GM10248 (cell line): ENCODE measurements at regions not wholly inside any gene's neighbourhood (a gene's known extent, or its start where the extent isn't known, plus 50 kb on each side); places are given as distances from the start of the nearest gene placed in this dataset.

ENCODE experiments used
- CTCF ChIA-PET: fragments of 300-600 bp; sonication (Branson Sonifier 250); formaldehyde crosslinking; extraction: SDS; loops from one replicate; lab custom pipeline; 2021; ENCODE audit warnings: antibody characterized with exemption; lab: Yijun Ruan, JAX
- POLR2A ChIA-PET: fragments of 350-650 bp; sonication (Branson Sonifier 250); formaldehyde crosslinking; extraction: SDS; loops from one replicate; lab custom pipeline; 2020; ENCODE audit warnings: antibody characterized with exemption; lab: Yijun Ruan, JAX
- DNase-seq: peaks from one replicate; pipeline ENCODE4 v3.0.0; 2012; ENCODE audit errors: extremely low spot score
- CTCF ChIP-seq: IDR thresholded peaks from 2 replicates; pipeline ENCODE4 v1.5.1; 2012; ENCODE audit warnings: mild to moderate bottlenecking, low read depth; ENCODE audit errors: extremely low read depth, missing control alignments, control extremely low read depth

GRCh38 chr14:106843386-106843785 is 1317.0 kb downstream of the TMEM121 start:
- ChIA-PET CTCF (interaction anchor here (0.9 to 14.9 kb wide), 14 partner anchors 8 to 426 kb away, joined by 3 to 541 read pairs (median 4); no protein-coding TSS in a partner anchor), POLR2A (interaction anchor here (1.2 kb wide), 1 partner anchor 12 kb away, joined by 3 read pairs; no protein-coding TSS in a partner anchor)
- no peak for DNase-seq
- peak; percentile 24 for TF ChIP-seq CTCF

- CTCF ChIA-PET, result interaction anchor here (1.1 to 14.9 kb wide), 10 partner anchors 9 to 427 kb away, joined by 3 to 541 read pairs (median 8); no protein-coding TSS in a partner anchor
- peak; percentile 36 for DNase-seq
- POLR2A ChIA-PET, result interaction anchor here (1.2 kb wide), 1 partner anchor 13 kb away, joined by 3 read pairs; no protein-coding TSS in a partner anchor
- no peak for TF ChIP-seq CTCF
These were observed 1317.6 kb downstream of the TMEM121 start for GRCh38 chr14:106843951-106844483.

- ChIA-PET POLR2A (interaction anchor here (1.2 kb wide), 1 partner anchor 14 kb away, joined by 3 read pairs; no protein-coding TSS in a partner anchor), CTCF (interaction anchor here (1.1 to 14.9 kb wide), 9 partner anchors 9 to 428 kb away, joined by 3 to 541 read pairs (median 8); no protein-coding TSS in a partner anchor)
- TF ChIP-seq CTCF, result no peak
- DNase-seq, result peak; percentile 77
These were observed 1318.4 kb downstream of the TMEM121 start for GRCh38 chr14:106844608-106845285.

GRCh38 chr14:106845286-106846087 is 1319.1 kb downstream of the TMEM121 start:
- peak; percentile 48 for DNase-seq
- CTCF ChIA-PET, result interaction anchor here (0.7 to 14.9 kb wide), 6 partner anchors 15 to 54 kb away, joined by 3 to 541 read pairs (median 4); no protein-coding TSS in a partner anchor

GRCh38 chr14:106846218-106846617 is 1319.8 kb downstream of the TMEM121 start:
- TF ChIP-seq CTCF, result no peak
- ChIA-PET POLR2A (no interaction called here), CTCF (interaction anchor here (0.9 to 14.9 kb wide), 8 partner anchors 6 to 55 kb away, joined by 3 to 541 read pairs (median 7); no protein-coding TSS in a partner anchor)
- no peak for DNase-seq

More at GRCh38 chr14:106845286-106846087, 1319.1 kb downstream of the TMEM121 start:
- TF ChIP-seq CTCF, result no peak
- POLR2A ChIA-PET, result no interaction called here
